Dedifferentiated amniotic fluid mesenchymal stem cell (primary cell): ENCODE measurements at regions not wholly inside any gene's neighbourhood (a gene's known extent, or its start where the extent isn't known, plus 50 kb on each side); places are given as distances from the start of the nearest gene placed in this dataset.
A peak's percentile ranks its signal among the peaks of the same experiment; 100 is the strongest.

Experiments
- DNase-seq: peaks from one replicate; pipeline ENCODE4 v3.0.0-alpha.2; 2016; ENCODE audit errors: extremely low spot score

- DNase-seq = no peak
These were observed 157.9 kb downstream of the ARL4C start for GRCh38 chr2:234339011-234339410.

GRCh38 chr2:234335661-234336228, 161.1 kb downstream of the ARL4C start:
- peak; percentile 79 for DNase-seq

- no peak for DNase-seq
These were observed 162.1 kb downstream of the ARL4C start for GRCh38 chr2:234334756-234335155.

- DNase-seq = no peak
These were observed 162.7 kb downstream of the ARL4C start for GRCh38 chr2:234334151-234334550.

- DNase-seq = no peak
These were observed 163.4 kb downstream of the ARL4C start for GRCh38 chr2:234333168-234334130.

- no peak for DNase-seq
These were observed 164.9 kb downstream of the ARL4C start for GRCh38 chr2:234331966-234332365.

GRCh38 chr2:234331566-234331965, 165.3 kb downstream of the ARL4C start:
- DNase-seq = no peak

GRCh38 chr2:234330902-234331301, 166.0 kb downstream of the ARL4C start:
- DNase-seq = no peak

- no peak for DNase-seq
These were observed 167.5 kb downstream of the ARL4C start for GRCh38 chr2:234329202-234329960.

GRCh38 chr2:234328444-234328990, 168.4 kb downstream of the ARL4C start:
- no peak for DNase-seq

GRCh38 chr2:234326694-234327093, 170.2 kb downstream of the ARL4C start:
- DNase-seq = no peak

- DNase-seq = no peak
These were observed 172.8 kb downstream of the ARL4C start for GRCh38 chr2:234324116-234324515.

- DNase-seq = no peak
These were observed 174.0 kb downstream of the ARL4C start for GRCh38 chr2:234322766-234323465.

GRCh38 chr2:234320066-234320465, 176.8 kb downstream of the ARL4C start:
- DNase-seq = no peak

- no peak for DNase-seq
These were observed 178.5 kb downstream of the ARL4C start for GRCh38 chr2:234318361-234318760.

- no peak for DNase-seq
These were observed 183.3 kb downstream of the ARL4C start for GRCh38 chr2:234313558-234313957.

- DNase-seq = no peak
These were observed 186.7 kb downstream of the ARL4C start for GRCh38 chr2:234310166-234310565.

GRCh38 chr2:234309431-234309830, 187.4 kb downstream of the ARL4C start:
- DNase-seq = no peak

- no peak for DNase-seq
These were observed 188.1 kb downstream of the ARL4C start for GRCh38 chr2:234308813-234309195.

GRCh38 chr2:234308073-234308812, 188.6 kb downstream of the ARL4C start:
- DNase-seq = no peak
